COLO829 (cell line): ENCODE measurements at regions not wholly inside any gene's neighbourhood (a gene's known extent, or its start where the extent isn't known, plus 50 kb on each side); places are given as distances from the start of the nearest gene placed in this dataset.

Source experiments
- DNase-seq: peaks from one replicate; pipeline ENCODE4 v3.0.0; 2012; ENCODE audit warnings: low spot score

- DNase-seq = no peak
Observed at GRCh38 chr2:19543663-19544383, 185.4 kb upstream of the OSR1 start.

- no peak for DNase-seq
Observed at GRCh38 chr2:19542796-19543662, 184.6 kb upstream of the OSR1 start.

GRCh38 chr2:19541884-19542283 is 183.5 kb upstream of the OSR1 start:
- no peak for DNase-seq

- DNase-seq = peak; percentile 45
Observed at GRCh38 chr2:19540739-19541525, 182.5 kb upstream of the OSR1 start.

DNA sequence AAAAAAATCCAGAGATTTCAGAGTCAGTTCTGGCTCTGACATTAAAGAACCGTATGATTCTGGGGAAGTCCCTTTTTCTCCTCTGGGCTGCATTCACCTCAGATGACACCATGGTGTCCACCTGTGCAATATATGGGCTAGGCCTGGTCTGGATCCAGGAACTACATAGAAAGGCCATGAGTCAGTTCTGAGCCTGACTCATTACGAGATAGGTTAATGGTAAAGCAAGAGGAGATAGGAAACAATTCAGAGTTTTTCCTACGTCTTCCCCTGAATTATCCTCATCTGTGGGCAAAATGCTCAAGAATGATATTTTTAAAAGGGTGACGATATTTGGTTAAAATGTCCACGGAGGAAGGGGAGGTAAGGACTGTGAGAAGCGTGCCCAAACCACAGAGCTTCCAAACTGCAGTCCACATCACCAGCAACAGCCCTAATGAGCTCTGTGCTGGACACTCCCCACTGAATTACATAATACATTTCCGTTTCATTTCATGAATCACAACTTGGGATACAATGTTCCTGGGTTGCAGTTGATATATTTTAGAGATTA is 180.1 kb upstream of the OSR1 start:
- DNase-seq = no peak

DNA sequence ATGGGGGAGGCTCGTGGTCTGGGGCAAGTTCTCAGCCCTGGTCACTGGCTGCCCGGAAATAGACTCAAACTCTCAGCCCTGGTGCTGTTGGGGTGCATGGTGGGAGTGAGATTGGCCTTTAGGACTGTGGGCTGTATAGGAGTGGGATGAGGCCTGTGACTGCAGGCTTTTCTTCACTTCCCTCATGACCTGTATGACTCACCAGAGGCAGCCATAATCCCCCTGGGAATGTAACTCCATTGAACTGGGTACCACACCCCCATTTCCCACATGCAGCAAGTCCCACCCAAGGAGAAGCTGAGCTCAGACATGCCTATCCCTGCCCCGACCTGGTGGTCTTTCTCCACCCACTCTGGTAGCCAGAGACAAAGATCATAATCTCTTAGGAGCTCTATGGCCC is 177.7 kb upstream of the OSR1 start:
- DNase-seq = no peak

DNA sequence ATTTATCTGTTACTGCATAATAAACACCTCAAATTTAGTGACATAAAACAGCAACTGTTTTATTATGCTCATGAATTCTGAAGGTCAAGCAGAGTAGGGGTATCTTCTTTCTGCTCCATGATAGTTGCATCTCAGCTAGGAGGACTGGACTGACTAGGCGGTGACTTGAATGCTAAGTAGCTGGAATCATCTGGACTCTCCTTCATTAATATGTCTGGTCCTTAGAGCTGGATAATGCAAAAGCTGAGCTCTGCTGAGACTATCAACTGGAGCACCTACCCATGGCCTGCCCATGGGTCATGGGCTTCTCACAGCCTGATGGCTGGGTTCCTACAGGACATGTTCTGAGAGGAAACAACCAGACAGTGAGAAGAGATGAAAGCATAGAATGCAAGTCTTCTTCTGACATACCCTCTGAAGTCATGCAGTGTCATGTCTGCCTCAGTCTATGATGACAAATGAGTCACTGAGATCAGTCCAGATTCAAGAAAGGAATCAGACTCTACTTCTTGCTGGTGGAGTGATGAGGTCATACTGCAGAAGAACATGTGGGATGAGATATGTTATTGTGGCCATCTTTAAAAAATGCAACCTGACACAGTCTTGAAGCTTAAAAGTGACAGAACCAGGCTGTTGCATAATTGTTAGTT is 174.2 kb upstream of the OSR1 start:
- no peak for DNase-seq

DNA sequence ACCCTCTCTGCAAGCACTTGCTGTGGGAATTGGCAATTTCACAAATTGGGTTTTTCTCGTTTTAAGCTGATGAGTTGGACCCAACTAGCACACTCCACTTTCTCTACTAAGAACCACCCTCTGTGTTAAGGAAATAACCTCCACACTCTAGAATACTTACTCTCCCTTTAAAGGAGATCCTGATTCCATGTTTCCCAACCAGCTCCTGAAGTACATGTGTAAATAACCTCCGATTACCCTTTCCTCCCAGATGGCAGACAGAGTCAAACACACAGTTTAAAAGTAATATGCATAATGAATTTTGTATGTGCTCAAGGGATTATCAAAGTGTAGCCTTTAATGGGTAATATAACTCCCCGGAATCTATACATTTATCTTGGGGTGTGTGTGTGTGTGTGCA is 171.3 kb upstream of the OSR1 start:
- DNase-seq = no peak

DNA sequence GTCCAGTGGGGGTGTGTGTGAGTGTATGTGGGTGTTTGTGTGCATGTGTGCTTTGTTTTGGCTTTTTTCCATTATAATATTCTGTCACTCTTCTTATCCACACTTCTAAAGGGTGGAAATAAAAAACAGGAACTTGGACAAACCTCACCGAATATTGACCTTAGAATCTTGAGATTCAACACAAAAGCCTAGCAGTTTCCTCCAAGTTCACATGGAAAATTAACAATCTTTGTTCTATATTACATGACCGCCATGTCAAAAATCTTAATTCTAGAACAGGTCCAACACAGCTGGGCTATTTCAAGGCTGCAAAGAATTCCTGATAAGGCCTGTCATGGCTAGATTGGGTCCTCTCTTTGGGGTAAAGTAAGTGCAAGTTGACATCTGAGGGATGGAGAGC is 169.3 kb upstream of the OSR1 start:
- DNase-seq = no peak

DNA sequence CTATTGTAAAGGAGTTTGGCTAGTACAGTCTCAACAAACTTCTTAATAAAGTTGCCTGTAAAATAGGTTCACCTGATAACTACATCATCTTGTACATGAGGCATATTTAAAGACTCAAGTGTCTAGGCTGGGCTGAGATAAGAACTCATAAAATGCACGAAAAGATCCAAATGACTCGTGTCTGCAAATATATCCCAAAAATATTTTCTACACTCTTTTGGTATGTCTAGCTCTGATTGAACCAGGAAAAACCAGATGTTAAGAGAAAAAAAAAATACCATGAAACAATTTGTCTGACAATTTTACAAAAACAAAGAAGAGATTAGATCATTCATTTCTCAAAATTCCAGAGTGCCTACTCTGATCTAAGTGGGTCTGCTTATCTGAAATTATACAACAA is 166.9 kb upstream of the OSR1 start:
- no peak for DNase-seq

DNA sequence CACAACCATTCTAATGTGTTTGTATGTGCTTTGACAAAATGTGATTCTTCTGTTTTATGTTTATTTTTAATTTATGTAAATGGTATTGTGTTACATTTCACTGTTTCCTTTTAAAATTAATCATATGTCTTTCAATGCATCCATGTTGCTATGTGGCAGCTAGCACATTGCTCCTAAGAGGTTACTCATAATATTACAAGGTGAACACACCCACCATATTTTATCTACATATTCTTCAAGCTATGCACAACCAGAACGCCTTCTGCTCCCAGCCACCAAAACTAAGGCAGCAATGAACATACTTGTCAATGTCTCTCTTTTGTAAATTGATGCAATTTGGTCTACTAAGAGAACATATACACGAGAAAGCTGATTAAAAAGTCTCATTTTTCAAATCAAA is 160.6 kb upstream of the OSR1 start:
- DNase-seq = no peak

- DNase-seq = no peak
Observed at GRCh38 chr2:19507137-19507536, 148.7 kb upstream of the OSR1 start.

GRCh38 chr2:19505199-19506136 is 147.0 kb upstream of the OSR1 start:
- peak; percentile 18 for DNase-seq

DNA sequence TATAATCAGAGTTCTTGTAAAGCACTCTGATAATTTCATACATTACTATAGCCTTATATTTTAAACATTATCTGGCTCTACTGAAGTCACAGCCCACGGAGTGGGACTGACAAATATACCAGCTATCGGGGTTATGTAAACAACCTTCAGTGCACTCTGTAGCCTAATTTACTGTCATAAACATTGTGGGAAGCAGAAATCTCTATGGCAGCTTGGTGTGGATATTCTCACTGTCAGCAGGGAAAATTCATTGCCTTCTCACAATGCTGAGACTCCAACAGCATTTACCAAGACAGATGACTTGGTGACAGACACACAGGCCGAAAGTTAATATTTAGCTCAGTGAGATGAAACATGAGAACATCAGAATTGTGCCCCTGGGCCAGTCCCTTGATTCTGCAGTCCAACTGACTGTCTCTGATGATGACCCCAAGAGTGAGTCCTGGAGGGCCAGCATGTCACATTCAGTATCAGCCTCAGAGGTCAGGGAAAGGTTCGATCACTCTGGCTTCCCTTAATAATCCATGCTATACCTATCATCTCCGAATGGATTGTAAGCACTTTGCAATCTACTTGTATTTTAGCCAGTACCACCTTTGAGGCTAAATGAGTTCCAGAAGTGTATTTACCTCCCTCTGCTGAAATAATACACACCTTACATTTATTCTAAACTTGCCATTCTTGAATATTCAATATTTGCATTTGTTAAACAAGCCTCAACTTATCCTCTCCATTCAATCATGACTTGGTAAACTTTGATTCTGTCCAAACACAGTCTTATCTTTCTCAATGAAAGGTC is 146.2 kb upstream of the OSR1 start:
- no peak for DNase-seq

- no peak for DNase-seq
Observed at GRCh38 chr2:19503915-19504314, 145.5 kb upstream of the OSR1 start.

GRCh38 chr2:19503406-19503805 is 145.0 kb upstream of the OSR1 start:
- DNase-seq = no peak

DNA sequence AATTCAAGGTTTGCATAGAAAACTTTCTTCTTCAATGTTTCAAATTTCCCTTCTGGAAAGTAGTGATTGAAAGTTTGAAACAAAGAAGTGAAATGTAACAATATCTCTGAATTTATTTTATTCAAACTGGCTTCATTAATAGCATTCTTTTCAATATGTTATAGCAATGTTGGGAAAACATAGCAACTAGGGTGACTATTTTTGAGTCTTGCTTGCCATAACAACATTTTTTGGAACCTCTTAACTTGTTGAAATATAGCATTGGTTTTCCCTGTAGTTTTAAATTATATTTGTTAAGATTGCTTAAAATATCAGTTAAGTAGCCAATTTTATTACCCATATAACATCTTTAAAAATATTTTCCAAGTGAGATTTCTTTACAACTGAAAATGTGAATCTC is 141.7 kb upstream of the OSR1 start:
- DNase-seq = no peak

DNA sequence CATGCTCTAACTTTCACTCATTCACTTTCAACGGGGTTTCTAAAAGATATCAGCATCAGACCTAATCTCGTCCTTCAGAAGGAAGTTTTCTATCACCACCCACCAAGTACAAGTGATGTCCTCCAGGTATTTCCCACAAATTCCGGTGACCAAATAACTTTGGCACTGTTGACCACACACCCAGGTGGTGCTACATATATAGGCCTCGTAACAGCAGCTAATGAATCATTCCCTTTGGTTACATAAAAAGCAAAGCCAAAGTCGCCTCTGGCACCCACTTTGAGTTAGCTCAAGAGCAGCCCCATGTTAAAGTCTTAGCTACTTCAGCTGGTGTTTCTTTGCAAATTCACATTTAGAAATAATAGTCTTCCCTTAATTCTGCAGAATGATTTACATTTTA is 138.2 kb upstream of the OSR1 start:
- no peak for DNase-seq

GRCh38 chr2:19494241-19494640 is 135.8 kb upstream of the OSR1 start:
- no peak for DNase-seq

GRCh38 chr2:19491796-19492195 is 133.4 kb upstream of the OSR1 start:
- DNase-seq = no peak
